ENCODE measurements at regions not wholly inside any gene's neighbourhood (a gene's known extent, or its start where the extent isn't known, plus 50 kb on each side); places are given as distances from the start of the nearest gene placed in this dataset.
"Not testable (repeated sequence)": the region's sequence is repeated elsewhere in the genome, so short reads cannot be mapped to it uniquely, and the experiment has no call there.

DNA sequence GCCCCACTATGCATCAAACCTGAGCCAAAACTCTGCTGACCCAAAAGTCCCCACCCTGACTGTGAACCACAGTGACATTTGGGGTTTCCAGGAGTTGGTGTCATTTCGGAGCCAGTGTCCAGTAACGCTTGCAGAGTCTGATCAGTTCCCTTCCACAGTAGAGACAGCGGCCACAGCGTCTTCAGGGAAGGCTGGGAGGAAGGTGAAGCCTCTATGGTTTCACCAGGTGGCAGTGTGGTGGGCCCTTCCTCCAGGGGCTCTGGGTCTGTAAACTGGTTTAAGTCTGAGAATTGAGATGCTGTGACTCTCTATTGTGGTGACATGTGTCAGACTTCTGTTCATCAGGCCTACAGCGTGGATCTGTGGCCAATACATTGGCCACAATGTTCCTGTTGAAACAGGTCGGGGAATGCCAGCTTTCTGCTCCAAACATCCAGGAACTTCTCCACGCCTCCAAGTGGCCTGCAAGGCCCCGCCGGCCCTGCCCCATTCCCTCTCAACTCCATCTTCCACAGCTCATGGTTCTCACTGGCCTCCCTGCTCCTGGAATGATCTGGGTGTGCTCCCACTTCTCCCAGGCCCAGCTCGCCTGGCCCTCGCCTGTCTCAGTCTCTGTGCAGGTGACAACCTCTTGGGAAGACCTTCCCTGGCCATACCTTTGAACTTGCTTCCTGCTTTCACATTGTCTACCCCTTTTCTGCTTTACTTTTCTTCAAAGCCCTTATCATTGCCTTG, 124.5 kb upstream of the FAM20C start:
- Histone ChIP-seq H3K9ac (ENCODE audit: low read depth in 1 of 2, low read length in 2 of 2) (no peak overlapping the region), H3K27me3 (ENCODE audit: control insufficient read depth in 2 of 2, insufficient read depth in 2 of 2, low read length in 2 of 2) (no peaks in the 10 kb centered on the region), H3K9me3 (ENCODE audit: control insufficient read depth in 2 of 2, low read length in 2 of 2) (no peaks in the 10 kb centered on the region), H3K27ac (ENCODE audit: low read depth in 2 of 2, low read length in 2 of 2) (no peak overlapping the region), H3K4me1 (ENCODE audit: control insufficient read depth in 2 of 2, insufficient read depth in 2 of 2, low read length in 2 of 2) (no peaks in the 10 kb centered on the region), H3K4me3 (ENCODE audit: low read length in 2 of 2) (no peak overlapping the region), H3K36me3 (ENCODE audit: control insufficient read depth in 2 of 2, insufficient read depth in 2 of 2, low read length in 2 of 2) (no peaks in the 10 kb centered on the region)

DNA sequence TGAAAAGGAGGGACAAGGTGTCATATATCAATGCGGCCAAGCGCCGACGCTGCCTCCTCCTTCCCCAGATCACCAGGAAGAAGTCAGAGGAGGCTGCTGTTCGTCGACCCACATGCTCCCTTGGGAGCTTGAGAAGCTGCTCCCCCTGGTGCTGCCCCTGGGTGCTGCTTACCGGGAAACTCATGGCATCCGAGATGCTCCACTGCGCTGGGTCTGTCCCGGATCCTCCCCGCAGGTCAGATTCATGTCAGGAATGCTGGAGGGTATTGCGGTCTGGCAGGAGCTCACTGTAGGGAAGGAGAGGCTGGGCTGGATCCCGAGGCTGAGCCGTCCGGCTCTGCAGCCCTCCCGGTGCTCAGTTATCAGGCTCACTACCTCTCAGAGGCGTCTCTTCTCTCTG, 123.7 kb upstream of the FAM20C start:
- Histone ChIP-seq H3K9me3 (ENCODE audit: control insufficient read depth in 2 of 2, low read length in 2 of 2) (no peaks in the 10 kb centered on the region), H3K4me3 (ENCODE audit: low read length in 2 of 2) (no peak overlapping the region), H3K9ac (ENCODE audit: low read depth in 1 of 2, low read length in 2 of 2) (no peak overlapping the region), H3K4me1 (ENCODE audit: control insufficient read depth in 2 of 2, insufficient read depth in 2 of 2, low read length in 2 of 2) (no peaks in the 10 kb centered on the region), H3K27ac (ENCODE audit: low read depth in 2 of 2, low read length in 2 of 2) (no peak overlapping the region), H3K36me3 (ENCODE audit: control insufficient read depth in 2 of 2, insufficient read depth in 2 of 2, low read length in 2 of 2) (no peaks in the 10 kb centered on the region), H3K27me3 (ENCODE audit: control insufficient read depth in 2 of 2, insufficient read depth in 2 of 2, low read length in 2 of 2) (no peaks in the 10 kb centered on the region)

DNA sequence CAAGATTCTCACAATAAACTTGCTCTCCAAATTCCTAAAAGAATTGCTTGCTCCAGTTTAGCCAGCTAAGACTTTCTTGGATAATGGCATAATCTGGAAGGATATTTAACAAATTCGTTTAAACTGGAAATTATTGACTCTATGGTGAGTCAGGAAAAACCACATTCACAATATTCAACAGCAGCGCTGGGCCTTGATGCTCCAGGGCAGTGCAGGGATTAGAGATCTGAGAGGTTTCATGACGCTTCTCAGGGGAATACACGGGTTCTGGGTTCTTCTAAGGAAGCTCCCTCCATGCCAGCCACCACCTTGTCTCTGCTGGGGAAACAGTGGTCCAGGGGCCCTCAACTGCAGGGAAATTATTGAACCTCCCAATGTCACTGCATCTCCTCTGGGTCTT, 123.3 kb upstream of the FAM20C start:
- not testable (repeated sequence) for H3K27ac ChIP-seq (ENCODE audit: low read depth in 2 of 2, low read length in 2 of 2); H3K9me3 ChIP-seq (ENCODE audit: control insufficient read depth in 2 of 2, low read length in 2 of 2); H3K4me3 ChIP-seq (ENCODE audit: low read length in 2 of 2); H3K4me1 ChIP-seq (ENCODE audit: control insufficient read depth in 2 of 2, insufficient read depth in 2 of 2, low read length in 2 of 2); H3K9ac ChIP-seq (ENCODE audit: low read depth in 1 of 2, low read length in 2 of 2); H3K27me3 ChIP-seq (ENCODE audit: control insufficient read depth in 2 of 2, insufficient read depth in 2 of 2, low read length in 2 of 2); H3K36me3 ChIP-seq (ENCODE audit: control insufficient read depth in 2 of 2, insufficient read depth in 2 of 2, low read length in 2 of 2)

DNA sequence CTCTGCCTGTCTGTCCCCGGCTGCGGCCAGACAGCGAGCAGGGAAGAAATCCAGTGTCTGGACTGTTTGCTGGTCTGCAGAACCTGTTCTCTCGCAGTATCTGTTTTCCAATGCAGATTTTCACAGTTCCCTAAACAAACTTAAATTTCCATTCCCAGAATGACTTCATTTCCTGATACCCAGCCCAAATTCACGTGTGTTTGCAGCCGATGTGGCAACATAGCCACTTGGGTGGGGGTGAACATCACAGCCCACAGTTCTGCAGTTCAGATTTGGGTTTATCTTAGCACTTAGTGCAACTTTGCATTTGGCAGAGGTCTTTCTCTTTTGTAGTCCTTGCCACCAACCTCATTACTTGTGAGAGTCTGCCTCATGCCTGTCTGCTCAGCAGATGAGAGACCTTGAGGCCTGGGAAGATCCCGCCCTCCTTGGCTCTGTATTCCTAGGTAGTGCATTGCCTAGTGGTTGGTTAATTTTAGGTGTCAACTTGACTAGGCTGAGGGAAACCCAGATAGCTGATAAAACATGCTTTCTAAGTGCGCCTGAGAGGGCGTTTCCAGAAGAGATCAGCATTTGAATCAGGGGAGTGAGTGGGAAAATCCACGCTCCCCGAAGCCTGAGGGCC, 122.8 kb upstream of the FAM20C start:
- H3K4me3 ChIP-seq (ENCODE audit: low read length in 2 of 2); H3K4me1 ChIP-seq (ENCODE audit: control insufficient read depth in 2 of 2, insufficient read depth in 2 of 2, low read length in 2 of 2); H3K9me3 ChIP-seq (ENCODE audit: control insufficient read depth in 2 of 2, low read length in 2 of 2); H3K36me3 ChIP-seq (ENCODE audit: control insufficient read depth in 2 of 2, insufficient read depth in 2 of 2, low read length in 2 of 2); H3K27me3 ChIP-seq (ENCODE audit: control insufficient read depth in 2 of 2, insufficient read depth in 2 of 2, low read length in 2 of 2); H3K9ac ChIP-seq (ENCODE audit: low read depth in 1 of 2, low read length in 2 of 2); H3K27ac ChIP-seq (ENCODE audit: low read depth in 2 of 2, low read length in 2 of 2): not testable (repeated sequence)

DNA sequence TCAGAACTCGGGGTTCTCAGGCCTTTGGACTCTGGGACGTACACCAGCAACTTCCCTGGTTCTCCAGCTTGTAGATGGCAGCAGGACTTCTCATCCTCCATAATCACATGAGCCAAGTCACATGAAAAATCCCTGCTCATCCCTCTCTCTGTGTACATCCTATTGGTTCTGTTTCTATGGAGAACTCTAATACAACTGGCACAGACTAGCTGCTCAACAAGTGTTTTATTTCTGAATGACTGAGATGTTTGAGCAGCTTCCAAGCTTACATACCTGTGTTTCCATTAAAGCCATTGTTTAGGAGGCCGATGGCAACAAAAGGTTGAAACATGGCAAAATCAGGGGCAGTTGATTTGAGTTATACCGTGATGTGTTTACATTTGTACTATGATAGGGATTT, 122.2 kb upstream of the FAM20C start:
- not testable (repeated sequence) for H3K4me1 ChIP-seq (ENCODE audit: control insufficient read depth in 2 of 2, insufficient read depth in 2 of 2, low read length in 2 of 2); H3K4me3 ChIP-seq (ENCODE audit: low read length in 2 of 2); H3K27me3 ChIP-seq (ENCODE audit: control insufficient read depth in 2 of 2, insufficient read depth in 2 of 2, low read length in 2 of 2); H3K27ac ChIP-seq (ENCODE audit: low read depth in 2 of 2, low read length in 2 of 2); H3K36me3 ChIP-seq (ENCODE audit: control insufficient read depth in 2 of 2, insufficient read depth in 2 of 2, low read length in 2 of 2); H3K9me3 ChIP-seq (ENCODE audit: control insufficient read depth in 2 of 2, low read length in 2 of 2); H3K9ac ChIP-seq (ENCODE audit: low read depth in 1 of 2, low read length in 2 of 2)

DNA sequence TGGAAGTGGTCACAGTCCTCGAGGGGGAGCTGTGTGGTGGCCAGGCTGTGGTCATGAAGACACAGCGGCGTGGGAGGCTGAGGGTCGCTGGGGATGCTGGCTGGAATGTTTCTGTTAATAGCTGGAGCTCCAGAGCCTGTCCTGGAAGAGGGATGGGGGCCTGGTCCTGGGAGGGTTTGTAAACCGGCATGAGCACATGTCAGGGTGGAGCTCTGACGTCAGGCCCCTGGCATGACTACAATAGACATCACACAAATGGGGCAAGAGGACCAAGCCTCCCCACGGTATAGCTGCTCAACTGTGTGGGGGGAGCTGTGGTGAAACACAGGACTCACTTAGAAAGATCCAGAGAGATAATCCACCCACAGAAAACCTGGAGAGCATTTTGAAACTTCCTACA, 121.4 kb upstream of the FAM20C start:
- not testable (repeated sequence) for H3K27ac ChIP-seq (ENCODE audit: low read depth in 2 of 2, low read length in 2 of 2)

DNA sequence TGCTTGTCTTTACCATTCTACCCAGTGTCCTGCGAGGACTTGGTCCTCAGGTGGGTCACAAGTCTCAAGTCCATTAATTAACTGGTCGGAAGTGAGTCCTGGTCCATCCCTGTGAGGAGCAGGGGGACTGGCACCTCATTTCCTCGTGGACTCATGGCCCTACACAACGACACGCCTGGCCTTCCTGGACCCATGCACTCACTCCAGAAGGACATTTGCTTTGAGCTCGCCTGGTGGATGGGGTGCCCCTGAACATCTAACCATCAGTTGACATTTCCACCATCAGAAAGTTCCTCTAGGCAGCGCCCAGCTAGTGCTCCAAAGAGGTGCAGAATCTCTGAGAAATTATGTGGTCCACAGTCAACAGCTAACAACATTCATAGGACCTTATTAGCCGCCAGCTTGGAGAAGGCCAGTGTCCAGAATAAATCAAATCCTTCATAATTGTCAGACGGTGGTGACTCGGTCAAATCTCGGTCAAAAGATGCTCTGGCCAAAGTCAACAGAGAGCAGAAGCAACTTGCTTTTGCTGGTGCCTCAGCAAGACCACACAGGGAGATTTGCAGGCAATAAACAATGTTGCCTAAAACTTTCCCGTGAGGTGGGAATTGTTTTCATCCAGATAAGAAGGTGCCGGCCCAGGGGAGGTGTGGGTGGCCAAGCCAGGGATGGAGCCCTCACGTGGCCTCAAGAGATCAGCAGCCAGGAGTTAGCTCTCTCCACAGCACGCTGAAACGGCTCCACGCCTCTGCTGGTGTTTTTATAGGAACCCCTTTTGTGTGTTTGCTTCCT, 119.9 kb upstream of the FAM20C start:
- H3K9ac ChIP-seq (ENCODE audit: low read depth in 1 of 2, low read length in 2 of 2); H3K4me1 ChIP-seq (ENCODE audit: control insufficient read depth in 2 of 2, insufficient read depth in 2 of 2, low read length in 2 of 2); H3K36me3 ChIP-seq (ENCODE audit: control insufficient read depth in 2 of 2, insufficient read depth in 2 of 2, low read length in 2 of 2); H3K9me3 ChIP-seq (ENCODE audit: control insufficient read depth in 2 of 2, low read length in 2 of 2); H3K4me3 ChIP-seq (ENCODE audit: low read length in 2 of 2); H3K27me3 ChIP-seq (ENCODE audit: control insufficient read depth in 2 of 2, insufficient read depth in 2 of 2, low read length in 2 of 2); H3K27ac ChIP-seq (ENCODE audit: low read depth in 2 of 2, low read length in 2 of 2): not testable (repeated sequence)

More for the DNA sequence above, 121.4 kb upstream of the FAM20C start:
- not testable (repeated sequence) for H3K4me1 ChIP-seq (ENCODE audit: control insufficient read depth in 2 of 2, insufficient read depth in 2 of 2, low read length in 2 of 2); H3K9me3 ChIP-seq (ENCODE audit: control insufficient read depth in 2 of 2, low read length in 2 of 2); H3K4me3 ChIP-seq (ENCODE audit: low read length in 2 of 2); H3K9ac ChIP-seq (ENCODE audit: low read depth in 1 of 2, low read length in 2 of 2); H3K27me3 ChIP-seq (ENCODE audit: control insufficient read depth in 2 of 2, insufficient read depth in 2 of 2, low read length in 2 of 2); H3K36me3 ChIP-seq (ENCODE audit: control insufficient read depth in 2 of 2, insufficient read depth in 2 of 2, low read length in 2 of 2)

DNA sequence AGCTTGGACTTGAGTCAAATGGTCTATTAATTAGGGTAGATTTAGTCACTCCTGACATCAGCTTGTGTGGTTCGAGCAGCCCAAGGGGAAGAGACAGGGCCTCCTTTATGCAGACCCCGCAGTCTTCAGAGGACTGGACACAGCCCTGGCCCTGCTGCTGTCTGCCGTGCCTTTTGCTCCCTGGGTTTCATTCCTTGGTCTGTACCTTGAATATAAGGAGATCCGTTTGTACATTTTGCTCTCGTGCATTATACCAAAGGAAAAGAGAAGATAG, 119.4 kb upstream of the FAM20C start:
- H3K4me1 ChIP-seq (ENCODE audit: control insufficient read depth in 2 of 2, insufficient read depth in 2 of 2, low read length in 2 of 2); H3K36me3 ChIP-seq (ENCODE audit: control insufficient read depth in 2 of 2, insufficient read depth in 2 of 2, low read length in 2 of 2); H3K27ac ChIP-seq (ENCODE audit: low read depth in 2 of 2, low read length in 2 of 2): not testable (repeated sequence)

DNA sequence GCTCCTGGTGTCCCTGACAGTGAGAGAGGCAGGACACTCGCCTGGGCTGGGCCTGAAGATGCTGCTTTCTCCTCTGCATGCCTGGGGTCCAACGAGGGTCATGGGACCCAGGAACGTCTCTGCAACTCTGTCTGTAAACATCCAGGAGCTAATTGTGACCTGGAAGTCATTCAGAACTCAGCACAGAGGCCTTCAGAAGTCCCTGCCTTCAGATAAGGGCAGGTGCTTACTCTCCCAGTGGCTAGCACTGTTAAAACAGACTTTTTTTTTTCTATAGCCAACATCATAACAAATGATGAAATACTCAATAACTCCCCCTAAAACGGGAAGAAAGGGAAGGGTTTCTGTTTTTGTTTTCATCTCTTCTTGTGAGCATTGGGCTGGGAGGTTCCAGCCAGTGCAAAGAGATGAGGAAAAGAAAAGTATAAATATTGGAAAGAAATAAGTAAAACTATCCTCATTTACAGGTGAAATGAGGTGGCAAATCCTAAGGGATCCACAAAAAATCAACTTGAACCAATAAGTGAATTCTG, 118.3 kb upstream of the FAM20C start:
- not testable (repeated sequence) for H3K9me3 ChIP-seq (ENCODE audit: control insufficient read depth in 2 of 2, low read length in 2 of 2); H3K27ac ChIP-seq (ENCODE audit: low read depth in 2 of 2, low read length in 2 of 2); H3K4me3 ChIP-seq (ENCODE audit: low read length in 2 of 2); H3K9ac ChIP-seq (ENCODE audit: low read depth in 1 of 2, low read length in 2 of 2); H3K27me3 ChIP-seq (ENCODE audit: control insufficient read depth in 2 of 2, insufficient read depth in 2 of 2, low read length in 2 of 2); H3K36me3 ChIP-seq (ENCODE audit: control insufficient read depth in 2 of 2, insufficient read depth in 2 of 2, low read length in 2 of 2); H3K4me1 ChIP-seq (ENCODE audit: control insufficient read depth in 2 of 2, insufficient read depth in 2 of 2, low read length in 2 of 2)

More for the DNA sequence above, 119.4 kb upstream of the FAM20C start:
- H3K4me3 ChIP-seq (ENCODE audit: low read length in 2 of 2); H3K9me3 ChIP-seq (ENCODE audit: control insufficient read depth in 2 of 2, low read length in 2 of 2); H3K27me3 ChIP-seq (ENCODE audit: control insufficient read depth in 2 of 2, insufficient read depth in 2 of 2, low read length in 2 of 2); H3K9ac ChIP-seq (ENCODE audit: low read depth in 1 of 2, low read length in 2 of 2): not testable (repeated sequence)

DNA sequence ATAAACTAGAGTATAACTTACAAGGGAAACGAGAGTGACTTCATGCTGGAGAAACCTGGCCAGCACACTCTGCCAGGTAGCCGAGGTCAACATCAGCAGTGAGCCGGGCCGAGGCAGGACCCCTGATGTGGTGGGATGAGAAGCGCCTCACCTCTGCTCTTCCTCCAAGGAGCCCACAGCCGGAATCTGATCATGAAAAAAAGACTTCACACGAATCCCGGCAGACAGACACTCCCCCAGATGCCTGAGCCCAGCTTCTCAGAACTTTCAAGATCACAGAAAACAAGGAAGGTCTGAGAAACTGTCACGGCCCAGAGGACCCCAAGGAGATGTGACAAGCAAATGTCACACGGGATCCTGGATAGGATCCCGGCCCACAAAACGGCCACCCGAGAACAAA, 116.9 kb upstream of the FAM20C start:
- H3K4me1 ChIP-seq (ENCODE audit: control insufficient read depth in 2 of 2, insufficient read depth in 2 of 2, low read length in 2 of 2); H3K36me3 ChIP-seq (ENCODE audit: control insufficient read depth in 2 of 2, insufficient read depth in 2 of 2, low read length in 2 of 2); H3K4me3 ChIP-seq (ENCODE audit: low read length in 2 of 2); H3K27ac ChIP-seq (ENCODE audit: low read depth in 2 of 2, low read length in 2 of 2); H3K9ac ChIP-seq (ENCODE audit: low read depth in 1 of 2, low read length in 2 of 2); H3K9me3 ChIP-seq (ENCODE audit: control insufficient read depth in 2 of 2, low read length in 2 of 2); H3K27me3 ChIP-seq (ENCODE audit: control insufficient read depth in 2 of 2, insufficient read depth in 2 of 2, low read length in 2 of 2): not testable (repeated sequence)
